HUES64 (cell line): ENCODE measurements at regions not wholly inside any gene's neighbourhood (a gene's known extent, or its start where the extent isn't known, plus 50 kb on each side); places are given as distances from the start of the nearest gene placed in this dataset.

Experiments
- H3K27ac ChIP-seq: 2 replicates; pipeline ENCODE4 v1.7.0; 2013; ENCODE audit warnings: low read depth, low read length, inconsistent platforms
- H3K27me3 ChIP-seq: 2 replicates; pipeline ENCODE4 v1.6.1; 2013; ENCODE audit warnings: mild to moderate bottlenecking, low read length; ENCODE audit not compliant: insufficient read depth
- H3K36me3 ChIP-seq: 2 replicates; pipeline ENCODE4 v1.6.1; 2013; ENCODE audit warnings: mild to moderate bottlenecking, low read length; ENCODE audit not compliant: insufficient read depth
- H3K4me1 ChIP-seq: 2 replicates; pipeline ENCODE4 v1.6.1; 2013; ENCODE audit warnings: mild to moderate bottlenecking, low read length, moderate library complexity; ENCODE audit not compliant: insufficient read depth
- H3K4me3 ChIP-seq: 2 replicates; pipeline ENCODE4 v1.5.1; 2013; ENCODE audit warnings: mild to moderate bottlenecking, low read length, moderate library complexity
- H3K9ac ChIP-seq: 2 replicates; pipeline ENCODE4 v1.6.1; 2013; ENCODE audit warnings: mild to moderate bottlenecking, low read depth, low read length
- H3K9me3 ChIP-seq: 2 replicates; pipeline ENCODE4 v1.6.1; 2013; ENCODE audit warnings: low read depth, low read length; ENCODE audit not compliant: insufficient read depth
- WGBS: fragments of 150-250, 120-280 bp; methylation state at CpG from one replicate; pipeline ENCODE4 v1.1.7; 2013; ENCODE audit warnings: missing lambda C conversion rate; 5-methylcytosine and 5-hydroxymethylcytosine counted together

- Histone ChIP-seq H3K27me3 (no peaks in the 10 kb centered on the region), H3K9ac (no peak overlapping the region), H3K4me3 (no peak overlapping the region), H3K9me3 (no peaks in the 10 kb centered on the region), H3K4me1 (no peaks in the 10 kb centered on the region), H3K27ac (no peak overlapping the region), H3K36me3 (no peaks in the 10 kb centered on the region)
- 97% methylated on average over 3 of the region's 6 CpGs for WGBS
Observed at GRCh38 chr9:81480828-81481604, 208.3 kb downstream of the TLE1 start.

GRCh38 chr9:81479573-81479972 lies 209.8 kb downstream of the TLE1 start:
- Histone ChIP-seq H3K9ac (no peak overlapping the region), H3K27ac (no peak overlapping the region), H3K9me3 (no peaks in the 10 kb centered on the region), H3K4me3 (no peak overlapping the region), H3K27me3 (no peaks in the 10 kb centered on the region), H3K4me1 (no peaks in the 10 kb centered on the region), H3K36me3 (no peaks in the 10 kb centered on the region)
- WGBS: 95% methylated on average over 2 of the region's 2 CpGs

GRCh38 chr9:81477669-81478068 lies 211.7 kb downstream of the TLE1 start:
- no peak overlapping the region for H3K27ac ChIP-seq
- H3K36me3 ChIP-seq: no peaks in the 10 kb centered on the region
- 91% methylated on average over 2 of the region's 2 CpGs for WGBS
- no peaks in the 10 kb centered on the region for H3K27me3 ChIP-seq
- no peak overlapping the region for H3K9ac ChIP-seq
- H3K9me3 ChIP-seq: no peaks in the 10 kb centered on the region
- H3K4me3 ChIP-seq: no peak overlapping the region
- H3K4me1 ChIP-seq: no peaks in the 10 kb centered on the region

GRCh38 chr9:81476813-81477490 lies 212.4 kb downstream of the TLE1 start:
- H3K4me3 ChIP-seq: no peak overlapping the region
- WGBS: 97% methylated on average over 5 of the region's 6 CpGs
- no peak overlapping the region for H3K9ac ChIP-seq
- H3K4me1 ChIP-seq: no peaks in the 10 kb centered on the region
- H3K36me3 ChIP-seq: no peaks in the 10 kb centered on the region
- no peaks in the 10 kb centered on the region for H3K27me3 ChIP-seq
- H3K27ac ChIP-seq: no peak overlapping the region
- H3K9me3 ChIP-seq: no peaks in the 10 kb centered on the region

- no peaks in the 10 kb centered on the region for H3K36me3 ChIP-seq
- H3K27ac ChIP-seq: no peak overlapping the region
- no peak overlapping the region for H3K9ac ChIP-seq
- no peaks in the 10 kb centered on the region for H3K4me1 ChIP-seq
- no peak overlapping the region for H3K4me3 ChIP-seq
- no peaks in the 10 kb centered on the region for H3K27me3 ChIP-seq
- no peaks in the 10 kb centered on the region for H3K9me3 ChIP-seq
- 92% methylated on average over 5 of the region's 5 CpGs for WGBS
Observed at GRCh38 chr9:81474792-81475191, 214.6 kb downstream of the TLE1 start.

DNA sequence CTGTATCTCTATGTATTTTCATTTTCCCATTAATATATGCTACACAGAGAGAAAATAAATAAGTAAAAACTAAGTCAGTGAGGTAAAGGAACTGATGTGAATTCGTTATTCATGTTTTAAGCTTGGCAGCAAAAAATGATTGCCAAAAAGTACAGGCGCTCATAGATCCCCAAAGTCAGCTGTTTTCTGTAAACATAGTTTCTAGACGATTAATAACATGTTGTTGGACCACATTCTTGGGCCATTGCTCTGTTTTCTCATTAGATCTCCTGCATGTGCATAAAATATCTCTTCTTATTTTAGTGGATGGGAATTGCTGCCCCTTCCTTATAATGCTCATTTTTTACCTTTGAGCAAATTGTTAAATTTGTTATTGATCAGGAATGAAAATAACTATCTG lies 215.2 kb downstream of the TLE1 start:
- Histone ChIP-seq H3K4me3 (no peak overlapping the region), H3K9ac (no peak overlapping the region), H3K36me3 (no peaks in the 10 kb centered on the region), H3K4me1 (no peaks in the 10 kb centered on the region), H3K27ac (no peak overlapping the region), H3K9me3 (no peaks in the 10 kb centered on the region), H3K27me3 (no peaks in the 10 kb centered on the region)
- 92% methylated on average over 3 of the region's 3 CpGs for WGBS

DNA sequence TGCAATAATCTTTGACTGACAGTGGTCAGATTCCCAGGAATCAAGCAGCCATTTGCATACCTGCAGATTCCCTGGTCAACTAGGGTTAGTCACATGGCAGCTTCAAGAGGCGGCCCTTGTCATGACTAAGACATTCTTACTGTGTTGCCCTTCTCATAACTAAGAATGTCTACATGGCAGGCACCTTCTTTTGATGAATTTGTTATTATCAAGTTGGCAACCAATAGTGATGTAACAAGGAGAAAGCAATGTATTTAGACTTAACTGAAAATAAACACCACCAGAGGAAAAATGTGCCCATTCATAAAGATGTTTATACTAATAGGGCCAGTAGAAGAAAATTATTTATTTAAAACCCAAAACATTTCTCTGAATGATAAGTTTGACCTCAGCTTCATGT lies 215.6 kb downstream of the TLE1 start:
- no peaks in the 10 kb centered on the region for H3K9me3 ChIP-seq
- H3K9ac ChIP-seq: no peak overlapping the region
- H3K27ac ChIP-seq: no peak overlapping the region
- H3K4me1 ChIP-seq: no peaks in the 10 kb centered on the region
- H3K27me3 ChIP-seq: no peaks in the 10 kb centered on the region
- H3K4me3 ChIP-seq: no peak overlapping the region
- WGBS: 91% methylated on average over 1 of the region's 1 CpG
- no peaks in the 10 kb centered on the region for H3K36me3 ChIP-seq

DNA sequence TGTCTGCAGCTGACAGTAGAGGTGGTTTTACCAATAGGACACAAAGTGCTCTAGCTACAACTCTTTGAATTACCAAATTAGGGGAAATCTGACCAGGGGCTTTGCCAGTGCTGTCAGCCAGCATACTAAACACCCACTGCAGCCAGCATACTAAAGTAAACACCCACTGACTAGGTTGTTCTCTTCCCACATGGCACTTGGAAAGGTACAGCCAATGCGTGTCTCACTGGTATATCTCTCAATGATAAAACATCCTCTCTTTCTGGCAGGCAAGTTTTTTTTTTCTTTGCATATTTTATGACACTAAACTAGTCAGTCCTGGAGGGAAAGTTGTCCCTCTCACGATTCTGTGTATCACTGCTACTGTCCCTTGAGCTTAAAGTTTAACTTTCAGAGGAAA lies 216.1 kb downstream of the TLE1 start:
- H3K9me3 ChIP-seq: no peaks in the 10 kb centered on the region
- 95% methylated on average over 2 of the region's 2 CpGs for WGBS
- H3K9ac ChIP-seq: no peak overlapping the region
- no peaks in the 10 kb centered on the region for H3K27me3 ChIP-seq
- H3K4me1 ChIP-seq: no peaks in the 10 kb centered on the region
- H3K4me3 ChIP-seq: no peak overlapping the region
- H3K27ac ChIP-seq: no peak overlapping the region
- no peaks in the 10 kb centered on the region for H3K36me3 ChIP-seq

- WGBS: 95% methylated on average over 10 of the region's 10 CpGs
- H3K9me3 ChIP-seq: no peaks in the 10 kb centered on the region
- no peak overlapping the region for H3K4me3 ChIP-seq
- H3K9ac ChIP-seq: no peak overlapping the region
- no peak overlapping the region for H3K27ac ChIP-seq
- H3K4me1 ChIP-seq: no peaks in the 10 kb centered on the region
- no peaks in the 10 kb centered on the region for H3K36me3 ChIP-seq
- no peaks in the 10 kb centered on the region for H3K27me3 ChIP-seq
Observed at GRCh38 chr9:81472701-81473100, 216.6 kb downstream of the TLE1 start.

- 93% methylated on average over 3 of the region's 3 CpGs for WGBS
- Histone ChIP-seq H3K4me1 (no peaks in the 10 kb centered on the region), H3K36me3 (no peaks in the 10 kb centered on the region), H3K9me3 (no peaks in the 10 kb centered on the region), H3K27ac (no peak overlapping the region), H3K27me3 (no peaks in the 10 kb centered on the region), H3K4me3 (no peak overlapping the region), H3K9ac (no peak overlapping the region)
Observed at GRCh38 chr9:81470864-81471263, 218.5 kb downstream of the TLE1 start.

- no peak overlapping the region for H3K9ac ChIP-seq
- H3K27ac ChIP-seq: no peak overlapping the region
- no peaks in the 10 kb centered on the region for H3K4me1 ChIP-seq
- no peaks in the 10 kb centered on the region for H3K36me3 ChIP-seq
- H3K4me3 ChIP-seq: no peak overlapping the region
- H3K9me3 ChIP-seq: no peaks in the 10 kb centered on the region
- WGBS: 86% methylated on average over 1 of the region's 1 CpG
- H3K27me3 ChIP-seq: no peaks in the 10 kb centered on the region
Observed at GRCh38 chr9:81468084-81468595, 221.2 kb downstream of the TLE1 start.
